ENCODE measurements at regions not wholly inside any gene's neighbourhood (a gene's known extent, or its start where the extent isn't known, plus 50 kb on each side); places are given as distances from the start of the nearest gene placed in this dataset.
"Not testable (repeated sequence)": the region's sequence is repeated elsewhere in the genome, so short reads cannot be mapped to it uniquely, and the experiment has no call there.

DNA sequence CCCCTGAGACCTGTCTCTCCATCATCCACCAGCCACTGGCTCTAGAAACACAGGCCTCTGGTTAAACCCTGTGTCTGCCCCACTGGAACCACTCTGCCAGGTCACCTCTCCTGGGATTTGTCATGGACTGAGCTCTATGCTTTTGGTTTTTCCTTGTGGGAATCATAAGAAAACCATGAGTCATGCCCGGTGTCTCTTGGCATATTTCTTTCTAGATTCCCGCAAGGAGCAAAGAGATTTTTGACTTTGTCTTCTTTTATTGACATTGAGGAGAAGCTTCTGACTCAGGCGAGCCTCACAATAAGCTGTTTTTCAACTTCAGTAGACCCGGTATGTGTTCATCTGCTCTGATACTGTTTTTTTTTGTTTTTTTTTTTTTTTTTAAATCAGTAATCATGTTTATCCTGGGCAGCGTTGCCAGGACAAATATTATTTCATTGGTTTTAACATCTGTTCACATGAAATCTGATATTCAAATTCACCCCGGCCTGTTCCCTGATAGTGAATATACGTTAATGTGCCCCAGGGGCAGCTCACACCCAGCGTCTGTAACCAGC lies 207.1 kb downstream of the ACKR3 start:
- DNase-seq: no peak

DNA sequence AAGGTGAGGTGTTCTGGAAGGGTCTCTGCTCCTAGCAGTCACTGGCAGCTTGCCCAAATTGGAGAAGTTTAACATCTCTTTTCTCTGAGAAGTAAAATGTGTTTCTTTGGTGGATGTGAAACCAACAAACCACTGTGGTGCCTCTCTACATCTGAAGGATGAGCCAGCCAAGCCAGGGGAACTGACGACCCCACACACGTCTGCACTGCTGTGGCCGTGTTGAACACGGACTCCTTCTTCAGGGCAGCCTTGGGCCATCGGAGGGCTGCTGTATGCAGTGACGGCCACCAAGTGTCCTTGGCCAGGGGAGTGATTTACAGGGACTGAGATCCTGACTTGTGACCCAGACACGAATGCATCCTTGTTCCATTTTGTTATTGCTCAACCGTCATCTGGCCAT lies 207.8 kb downstream of the ACKR3 start:
- DNase-seq: no peak

GRCh38 chr2:236781933-236782816 lies 212.6 kb downstream of the ACKR3 start:
- no peak for DNase-seq

DNA sequence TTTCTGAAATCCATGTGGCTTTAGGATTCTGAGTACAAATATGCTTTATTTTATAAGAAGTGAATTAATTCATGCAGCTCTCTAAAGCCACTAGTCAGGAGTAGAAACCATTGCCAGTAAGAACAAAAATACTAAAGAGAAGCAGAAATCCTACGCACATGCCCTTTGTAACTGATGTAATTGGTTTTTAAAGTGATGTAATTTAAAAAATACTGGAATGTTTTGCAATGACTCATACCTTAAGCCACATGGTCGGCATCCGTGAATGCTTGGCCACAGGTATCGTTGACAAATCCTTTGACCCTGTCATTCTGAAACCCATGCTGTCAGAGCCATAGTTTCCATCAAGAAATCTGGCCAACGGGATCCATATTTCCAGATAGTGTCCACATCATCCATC lies 213.3 kb downstream of the ACKR3 start:
- no peak for DNase-seq

DNA sequence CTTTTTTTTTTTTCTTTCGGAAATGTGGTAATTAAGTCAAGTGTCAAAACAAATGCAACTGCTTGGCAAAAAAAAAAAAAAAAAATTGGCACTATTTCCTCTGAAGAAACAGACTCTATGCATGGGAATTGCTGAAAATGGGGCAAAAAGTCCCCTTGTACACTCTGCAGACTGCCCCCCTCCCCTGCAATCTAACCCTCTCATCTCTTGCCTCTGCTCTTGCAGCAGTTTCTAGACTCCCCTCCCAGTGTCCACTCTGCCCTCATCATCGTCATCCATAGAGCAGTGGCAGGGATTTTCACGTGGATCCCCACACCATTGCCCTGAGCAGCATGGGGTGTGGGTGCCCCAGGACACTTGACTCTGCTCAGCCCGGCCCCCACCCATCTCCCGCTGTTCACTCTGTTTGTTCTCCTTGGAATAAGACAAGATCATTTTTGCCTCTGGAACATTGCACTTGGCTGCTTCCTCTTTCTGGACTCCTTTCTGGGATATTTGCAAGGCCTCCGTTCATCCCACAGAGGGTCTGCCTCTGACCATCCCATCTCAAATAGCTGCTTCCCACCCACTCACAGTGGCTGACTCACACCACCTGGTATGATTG lies 213.9 kb downstream of the ACKR3 start:
- no peak for DNase-seq

- no peak for DNase-seq
Measured at GRCh38 chr2:236785611-236786057, 216.0 kb downstream of the ACKR3 start.

- DNase-seq: no peak
Measured at GRCh38 chr2:236786751-236787150, 217.1 kb downstream of the ACKR3 start.

GRCh38 chr2:236787376-236787775 lies 217.8 kb downstream of the ACKR3 start:
- DNase-seq: not testable (repeated sequence)

GRCh38 chr2:236787885-236788284 lies 218.3 kb downstream of the ACKR3 start:
- DNase-seq: no peak

GRCh38 chr2:236790963-236791362 lies 221.3 kb downstream of the ACKR3 start:
- no peak for DNase-seq

- no peak for DNase-seq
Measured at GRCh38 chr2:236793023-236794011, 223.7 kb downstream of the ACKR3 start.

DNA sequence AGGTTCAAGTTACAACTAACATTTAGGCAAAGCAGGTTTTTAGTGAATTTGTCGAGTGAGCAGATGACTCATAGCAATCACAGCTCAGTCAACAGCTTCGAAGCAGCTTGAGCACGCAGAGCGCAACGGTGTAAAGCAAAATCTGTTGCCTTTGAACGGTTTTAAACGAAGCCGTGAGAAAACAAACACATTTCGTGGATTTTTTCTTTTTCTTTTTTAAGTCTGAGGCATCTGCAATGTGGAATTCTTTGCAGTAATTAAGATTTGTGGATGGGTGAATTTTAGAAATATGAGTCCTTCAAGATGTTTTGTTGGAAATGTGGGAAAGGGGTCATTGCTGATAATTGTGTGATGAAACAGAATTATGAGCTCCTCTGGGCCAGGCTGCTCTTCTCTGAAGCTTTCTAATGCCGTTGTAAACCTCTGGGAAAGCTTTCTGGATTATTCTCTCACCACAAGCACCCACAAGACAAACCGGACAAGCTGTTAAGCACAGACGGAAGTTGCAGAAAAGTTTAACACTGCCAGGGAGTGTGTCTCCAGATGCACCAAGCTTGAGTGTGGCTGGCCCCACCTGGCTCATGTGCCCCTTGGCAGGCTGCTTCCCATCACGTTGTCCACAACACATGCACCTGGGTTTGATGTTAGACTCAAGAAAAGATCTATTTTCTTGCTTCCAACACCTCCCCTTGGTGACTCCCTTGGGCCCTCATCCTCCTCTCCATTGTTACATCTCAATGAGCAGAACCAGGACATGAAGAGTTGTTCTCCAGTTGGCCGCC lies 224.7 kb downstream of the ACKR3 start:
- no peak for DNase-seq

GRCh38 chr2:236795169-236795860 lies 225.7 kb downstream of the ACKR3 start:
- no peak for DNase-seq

- DNase-seq: no peak
Measured at GRCh38 chr2:236795861-236796219, 226.2 kb downstream of the ACKR3 start.

- DNase-seq: no peak
Measured at GRCh38 chr2:236796236-236796635, 226.6 kb downstream of the ACKR3 start.

- no peak for DNase-seq
Measured at GRCh38 chr2:236797411-236797810, 227.8 kb downstream of the ACKR3 start.

DNA sequence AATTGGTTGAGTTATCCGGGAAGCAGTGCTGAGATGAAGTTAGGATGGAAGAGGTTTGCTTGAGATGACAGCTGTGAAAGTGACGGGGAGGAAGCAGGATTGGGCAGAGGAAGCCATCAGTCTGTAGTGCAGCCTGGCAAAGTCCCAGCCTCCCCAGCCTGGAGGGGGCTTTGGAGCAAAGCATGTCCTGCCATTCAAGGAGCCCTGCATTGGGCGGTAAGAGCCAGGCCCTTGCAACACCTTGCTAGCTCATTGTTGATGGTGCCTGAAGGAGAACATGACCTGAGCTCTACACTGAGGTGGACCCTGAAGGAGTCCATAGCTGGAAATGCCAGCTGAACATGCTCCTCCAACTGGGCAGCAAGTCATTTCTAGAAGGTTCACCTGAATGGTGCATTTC lies 228.9 kb downstream of the ACKR3 start:
- no peak for DNase-seq

DNA sequence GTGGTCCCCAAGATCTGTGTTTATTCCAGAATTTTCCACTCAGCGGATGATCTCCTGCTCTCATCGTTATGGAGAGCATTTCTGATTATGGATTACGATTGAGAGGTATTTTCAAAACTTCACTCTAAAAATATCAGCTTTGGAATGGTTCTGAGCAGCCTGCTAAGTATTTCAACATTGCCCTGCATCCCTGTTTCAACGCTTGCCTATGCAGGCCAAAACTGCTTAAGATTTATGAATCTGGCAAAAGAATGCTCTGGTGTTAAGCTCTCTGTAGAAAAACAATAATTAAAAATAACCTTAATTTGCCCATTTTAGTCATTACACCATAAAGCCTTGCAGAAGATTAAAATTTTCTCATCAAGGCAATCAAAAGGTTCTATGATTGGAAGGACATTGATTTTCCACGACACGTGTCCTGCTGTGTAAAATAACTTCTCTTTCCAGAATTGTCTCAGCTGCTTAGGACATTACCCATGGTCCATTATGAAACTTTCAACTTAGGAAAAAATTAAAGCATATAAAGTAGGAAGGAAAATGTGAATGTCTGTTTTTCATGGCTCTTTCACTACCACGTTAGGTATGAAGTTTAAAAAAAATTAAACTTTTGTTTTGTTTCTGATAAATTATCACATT lies 229.9 kb downstream of the ACKR3 start:
- no peak for DNase-seq

GRCh38 chr2:236802862-236803261 lies 233.2 kb downstream of the ACKR3 start:
- DNase-seq: no peak

- DNase-seq: no peak
Measured at GRCh38 chr2:236803621-236804020, 234.0 kb downstream of the ACKR3 start.
